Thyroid gland (tissue), 4 donors: ENCODE measurements at regions not wholly inside any gene's neighbourhood (a gene's known extent, or its start where the extent isn't known, plus 50 kb on each side); places are given as distances from the start of the nearest gene placed in this dataset.

Source experiments
- POLR2A ChIP-seq, 2 donors: fragments of 450-650 bp; IDR thresholded peaks; one replicate each; pipeline ENCODE4 v1.6.1; 2017; ENCODE audit warnings: antibody characterized with exemption in 2 of 2, mild to moderate bottlenecking in 2 of 2, moderate library complexity in 1 of 2
- TF ChIP-seq, protein P1 (sequence below), 6 experiments: fragments of 200-600 bp in 3 of 6; fragments of 450-650 bp in 3 of 6; sonication (generic) in 3 of 6; IDR thresholded peaks; one replicate each; pipeline ENCODE4 v1.5.1; 2016 to 2019; ENCODE audit warnings: antibody characterized with exemption in 6 of 6, mild to moderate bottlenecking in 2 of 6, inconsistent platforms in 1 of 6, moderate library complexity in 1 of 6

DNA sequence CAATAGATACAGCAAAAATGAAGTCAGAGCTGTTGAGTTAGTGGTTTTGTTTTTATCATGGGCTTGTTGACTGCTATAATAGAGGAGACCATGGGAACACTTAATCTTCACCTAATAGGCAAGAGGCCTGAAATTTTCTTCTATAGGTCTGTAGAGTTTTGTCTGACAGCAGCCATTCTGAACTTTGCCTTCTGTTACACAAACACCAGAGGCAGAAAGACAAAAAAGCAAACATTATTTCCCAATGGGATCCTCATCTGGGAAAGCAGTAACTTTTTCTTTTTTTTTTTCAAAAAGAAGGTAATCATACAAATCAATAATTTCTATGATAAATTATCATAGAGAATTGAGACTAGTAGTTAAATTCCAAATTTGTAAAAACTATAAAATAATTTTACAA lies 494.1 kb downstream of the TOX3 start:
- TF ChIP-seq, protein P1, sequence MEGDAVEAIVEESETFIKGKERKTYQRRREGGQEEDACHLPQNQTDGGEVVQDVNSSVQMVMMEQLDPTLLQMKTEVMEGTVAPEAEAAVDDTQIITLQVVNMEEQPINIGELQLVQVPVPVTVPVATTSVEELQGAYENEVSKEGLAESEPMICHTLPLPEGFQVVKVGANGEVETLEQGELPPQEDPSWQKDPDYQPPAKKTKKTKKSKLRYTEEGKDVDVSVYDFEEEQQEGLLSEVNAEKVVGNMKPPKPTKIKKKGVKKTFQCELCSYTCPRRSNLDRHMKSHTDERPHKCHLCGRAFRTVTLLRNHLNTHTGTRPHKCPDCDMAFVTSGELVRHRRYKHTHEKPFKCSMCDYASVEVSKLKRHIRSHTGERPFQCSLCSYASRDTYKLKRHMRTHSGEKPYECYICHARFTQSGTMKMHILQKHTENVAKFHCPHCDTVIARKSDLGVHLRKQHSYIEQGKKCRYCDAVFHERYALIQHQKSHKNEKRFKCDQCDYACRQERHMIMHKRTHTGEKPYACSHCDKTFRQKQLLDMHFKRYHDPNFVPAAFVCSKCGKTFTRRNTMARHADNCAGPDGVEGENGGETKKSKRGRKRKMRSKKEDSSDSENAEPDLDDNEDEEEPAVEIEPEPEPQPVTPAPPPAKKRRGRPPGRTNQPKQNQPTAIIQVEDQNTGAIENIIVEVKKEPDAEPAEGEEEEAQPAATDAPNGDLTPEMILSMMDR (IDR thresholded peaks at IDR 0.05) = no peak
- no peak for TF ChIP-seq POLR2A (IDR thresholded peaks at IDR 0.05)
